Stimulated activated naive B cell treated with anti-CD40 and anti-IgM and Interleukin-4, amounts not matched to agents 10 μg/mL and 1 μg/mL and 100 μg/mL, for 72 hours (primary cell): ENCODE measurements at regions not wholly inside any gene's neighbourhood (a gene's known extent, or its start where the extent isn't known, plus 50 kb on each side); places are given as distances from the start of the nearest gene placed in this dataset.

Experiments
- ATAC-seq, 2 donors: fragments of 150-1000 bp; cut with Tn5 transposase; replicated peaks; 2 replicates each; pipeline ENCODE4 v1.10.0; 2021; ENCODE audit warnings: moderate library complexity in 1 of 2
- DNase-seq: peaks from one replicate; pipeline ENCODE4 v3.0.0; 2021
- H3K27ac Mint-ChIP-seq: one replicate; pipeline ENCODE4 v1.8.0; 2022; ENCODE audit warnings: mild to moderate bottlenecking, mixed read lengths
- H3K27me3 Mint-ChIP-seq, 2 donors: one replicate each; pipeline ENCODE4 v1.8.0; 2022; ENCODE audit warnings: mixed read lengths in 2 of 2
- H3K36me3 Mint-ChIP-seq, 2 donors: one replicate each; pipeline ENCODE4 v1.8.0; 2022; ENCODE audit warnings: mixed read lengths in 2 of 2, mild to moderate bottlenecking in 1 of 2
- H3K4me1 Mint-ChIP-seq, 2 donors: one replicate each; pipeline ENCODE4 v1.8.0; 2022; ENCODE audit warnings: mixed read lengths in 2 of 2, mild to moderate bottlenecking in 1 of 2
- H3K4me3 Mint-ChIP-seq, 2 donors: one replicate each; pipeline ENCODE4 v1.8.0; 2022; ENCODE audit warnings: mild to moderate bottlenecking in 2 of 2, mixed read lengths in 2 of 2, moderate library complexity in 1 of 2
- H3K9me3 Mint-ChIP-seq, 2 donors: one replicate each; pipeline ENCODE4 v1.8.0; 2022; ENCODE audit warnings: mixed read lengths in 2 of 2, mild to moderate bottlenecking in 1 of 2

- ATAC-seq (no peak), DNase-seq (no peak)
- no peak overlapping the region for H3K27ac Mint-ChIP-seq
- no peaks in the 10 kb centered on the region for H3K4me1 Mint-ChIP-seq
- H3K36me3 Mint-ChIP-seq: no peaks in the 10 kb centered on the region
- H3K9me3 Mint-ChIP-seq: peaks cover 0 to 3% of the 10 kb centered on the region in 2 donors
- H3K27me3 Mint-ChIP-seq: no peaks in the 10 kb centered on the region
- H3K4me3 Mint-ChIP-seq: no peak overlapping the region
Observed at GRCh38 chr16:72226136-72226535, 54.2 kb upstream of the PMFBP1 start.

GRCh38 chr16:72224260-72224768 lies 52.4 kb upstream of the PMFBP1 start:
- DNase-seq (no peak), ATAC-seq (no peak)
- H3K4me1 Mint-ChIP-seq: no peaks in the 10 kb centered on the region
- no peaks in the 10 kb centered on the region for H3K27me3 Mint-ChIP-seq
- H3K9me3 Mint-ChIP-seq: no peaks in the 10 kb centered on the region
- no peak overlapping the region for H3K27ac Mint-ChIP-seq
- H3K36me3 Mint-ChIP-seq: no peaks in the 10 kb centered on the region
- no peak overlapping the region for H3K4me3 Mint-ChIP-seq

- ATAC-seq (no peak), DNase-seq (no peak)
- Mint-ChIP-seq H3K4me1 (no peaks in the 10 kb centered on the region), H3K4me3 (no peak overlapping the region), H3K27me3 (no peaks in the 10 kb centered on the region), H3K36me3 (no peaks in the 10 kb centered on the region), H3K9me3 (no peaks in the 10 kb centered on the region), H3K27ac (no peak overlapping the region)
Observed at GRCh38 chr16:72222503-72222902, 50.5 kb upstream of the PMFBP1 start.
